ENCODE measurements at regions not wholly inside any gene's neighbourhood (a gene's known extent, or its start where the extent isn't known, plus 50 kb on each side); places are given as distances from the start of the nearest gene placed in this dataset.

DNA sequence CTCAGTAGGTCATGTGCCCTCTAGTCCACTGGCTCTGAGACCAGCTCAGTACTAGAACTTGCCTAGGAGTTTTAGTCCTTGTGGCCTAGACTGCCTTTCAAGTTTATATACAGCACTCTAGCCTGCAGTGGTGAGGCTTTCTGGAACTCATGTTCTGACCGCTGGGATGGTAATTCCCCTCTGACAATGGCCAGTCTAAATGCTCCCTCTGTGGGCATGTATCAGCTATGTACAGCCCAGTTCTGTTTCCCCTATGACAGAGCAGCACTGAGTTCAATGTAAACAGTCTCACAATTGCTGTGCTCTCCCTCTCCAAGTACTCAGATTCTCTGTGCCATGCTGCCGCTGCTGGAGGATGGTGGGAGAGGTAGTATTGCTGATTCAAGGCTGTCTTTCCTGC is 68.6 kb upstream of the SLC27A6 start:
- H3K4me3 ChIP-seq (ENCODE audit: control insufficient read depth in 2 of 3, extremely low read depth in 1 of 3, insufficient read depth in 2 of 3, low read depth in 1 of 3, low read length in 3 of 3), result no peak overlapping the region
- H3K36me3 ChIP-seq (ENCODE audit: control insufficient read depth in 2 of 2, extremely low read depth in 1 of 2, insufficient read depth in 2 of 2, low read length in 2 of 2), result no peaks in the 10 kb centered on the region
- DNase-seq (ENCODE audit: low read depth, low spot score) (no peak), FAIRE-seq (no peak)
- H3K27ac ChIP-seq (ENCODE audit: control insufficient read depth, insufficient read depth, low read length), result no peak overlapping the region
- H3K79me2 ChIP-seq (ENCODE audit: control insufficient read depth, insufficient read depth, low read length), result no peaks in the 10 kb centered on the region
- no peaks in the 10 kb centered on the region for H4K20me1 ChIP-seq (ENCODE audit: control insufficient read depth, extremely low read depth, insufficient read depth, low read length)
- no peak overlapping the region for H3K4me2 ChIP-seq (ENCODE audit: control insufficient read depth, extremely low read depth, insufficient read depth, low read depth, low read length)
- no peaks in the 10 kb centered on the region for H3K9me3 ChIP-seq (ENCODE audit: control insufficient read depth, low read depth, low read length)
- H3K4me1 ChIP-seq (ENCODE audit: control insufficient read depth, extremely low read depth, insufficient read depth, low read length), result no peaks in the 10 kb centered on the region
- no peaks in the 10 kb centered on the region for H3K9me1 ChIP-seq (ENCODE audit: control insufficient read depth, extremely low read depth, insufficient read depth, low read length)
- H2AFZ ChIP-seq (ENCODE audit: control insufficient read depth, low read length), result no peak overlapping the region
- dilution Hi-C loops (cut with MboI; ENCODE audit: extremely low pct_ligation_motif_present, low sequenced_read_pairs), result no loop called here
- H3K9ac ChIP-seq (ENCODE audit: control insufficient read depth, extremely low read depth, insufficient read depth, low read length), result no peak overlapping the region
- no peaks in the 10 kb centered on the region for H3K27me3 ChIP-seq (ENCODE audit: control insufficient read depth, extremely low read depth, insufficient read depth, low read length)
- TF ChIP-seq, protein P1, sequence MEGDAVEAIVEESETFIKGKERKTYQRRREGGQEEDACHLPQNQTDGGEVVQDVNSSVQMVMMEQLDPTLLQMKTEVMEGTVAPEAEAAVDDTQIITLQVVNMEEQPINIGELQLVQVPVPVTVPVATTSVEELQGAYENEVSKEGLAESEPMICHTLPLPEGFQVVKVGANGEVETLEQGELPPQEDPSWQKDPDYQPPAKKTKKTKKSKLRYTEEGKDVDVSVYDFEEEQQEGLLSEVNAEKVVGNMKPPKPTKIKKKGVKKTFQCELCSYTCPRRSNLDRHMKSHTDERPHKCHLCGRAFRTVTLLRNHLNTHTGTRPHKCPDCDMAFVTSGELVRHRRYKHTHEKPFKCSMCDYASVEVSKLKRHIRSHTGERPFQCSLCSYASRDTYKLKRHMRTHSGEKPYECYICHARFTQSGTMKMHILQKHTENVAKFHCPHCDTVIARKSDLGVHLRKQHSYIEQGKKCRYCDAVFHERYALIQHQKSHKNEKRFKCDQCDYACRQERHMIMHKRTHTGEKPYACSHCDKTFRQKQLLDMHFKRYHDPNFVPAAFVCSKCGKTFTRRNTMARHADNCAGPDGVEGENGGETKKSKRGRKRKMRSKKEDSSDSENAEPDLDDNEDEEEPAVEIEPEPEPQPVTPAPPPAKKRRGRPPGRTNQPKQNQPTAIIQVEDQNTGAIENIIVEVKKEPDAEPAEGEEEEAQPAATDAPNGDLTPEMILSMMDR (optimal IDR thresholded peaks at IDR 0.05 in 1 of 3, IDR thresholded peaks at IDR 0.05 in 1 of 3, conservative IDR thresholded peaks at IDR 0.05 in 1 of 3; ENCODE audit: extremely low read depth in 1 of 3, insufficient read depth in 2 of 3, low read length in 3 of 3), result no peak
- no peak for TF ChIP-seq EZH2 (IDR thresholded peaks at IDR 0.05; ENCODE audit: low read length)

DNA sequence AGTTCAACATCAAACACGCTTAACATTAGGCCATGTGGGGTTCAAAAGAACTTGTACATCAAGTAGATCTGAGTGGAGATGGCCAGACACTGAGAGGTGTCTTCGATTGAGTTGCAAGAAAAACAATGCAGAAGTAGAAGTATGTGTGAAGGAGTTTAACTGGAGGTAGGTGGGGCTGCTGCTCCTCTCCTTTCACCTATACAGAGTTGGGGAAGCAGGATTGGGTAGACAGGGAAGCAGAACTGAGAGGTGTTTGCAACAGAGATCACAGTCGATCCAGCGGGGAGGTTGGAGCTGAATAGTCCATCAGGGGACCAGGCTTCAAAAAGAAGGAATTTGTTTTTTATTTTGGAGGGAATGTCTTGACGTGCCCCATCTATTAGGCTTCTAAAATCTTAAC is 61.7 kb upstream of the SLC27A6 start:
- TF ChIP-seq, protein P1 (optimal IDR thresholded peaks at IDR 0.05 in 1 of 3, IDR thresholded peaks at IDR 0.05 in 1 of 3, conservative IDR thresholded peaks at IDR 0.05 in 1 of 3; ENCODE audit: extremely low read depth in 1 of 3, insufficient read depth in 2 of 3, low read length in 3 of 3), result no peak
- no peak for TF ChIP-seq EZH2 (IDR thresholded peaks at IDR 0.05; ENCODE audit: low read length)
- Histone ChIP-seq H3K79me2 (ENCODE audit: control insufficient read depth, insufficient read depth, low read length) (no peaks in the 10 kb centered on the region), H3K9ac (ENCODE audit: control insufficient read depth, extremely low read depth, insufficient read depth, low read length) (no peak overlapping the region), H3K4me2 (ENCODE audit: control insufficient read depth, extremely low read depth, insufficient read depth, low read depth, low read length) (no peak overlapping the region), H3K4me3 (ENCODE audit: control insufficient read depth in 2 of 3, extremely low read depth in 1 of 3, insufficient read depth in 2 of 3, low read depth in 1 of 3, low read length in 3 of 3) (no peak overlapping the region), H3K9me3 (ENCODE audit: control insufficient read depth, low read depth, low read length) (no peaks in the 10 kb centered on the region), H3K9me1 (ENCODE audit: control insufficient read depth, extremely low read depth, insufficient read depth, low read length) (no peaks in the 10 kb centered on the region), H3K4me1 (ENCODE audit: control insufficient read depth, extremely low read depth, insufficient read depth, low read length) (no peaks in the 10 kb centered on the region), H4K20me1 (ENCODE audit: control insufficient read depth, extremely low read depth, insufficient read depth, low read length) (no peaks in the 10 kb centered on the region), H3K27me3 (ENCODE audit: control insufficient read depth, extremely low read depth, insufficient read depth, low read length) (no peaks in the 10 kb centered on the region), H3K27ac (ENCODE audit: control insufficient read depth, insufficient read depth, low read length) (no peak overlapping the region), H3K36me3 (ENCODE audit: control insufficient read depth in 2 of 2, extremely low read depth in 1 of 2, insufficient read depth in 2 of 2, low read length in 2 of 2) (no peaks in the 10 kb centered on the region), H2AFZ (ENCODE audit: control insufficient read depth, low read length) (no peak overlapping the region)
- dilution Hi-C loops (cut with MboI; ENCODE audit: extremely low pct_ligation_motif_present, low sequenced_read_pairs), result no loop called here
- DNase-seq (ENCODE audit: low read depth, low spot score), result no peak
- no peak for FAIRE-seq
